BJ (cell line): ENCODE measurements at regions not wholly inside any gene's neighbourhood (a gene's known extent, or its start where the extent isn't known, plus 50 kb on each side); places are given as distances from the start of the nearest gene placed in this dataset.
"Not testable (repeated sequence)": the region's sequence is repeated elsewhere in the genome, so short reads cannot be mapped to it uniquely, and the experiment has no call there.

ENCODE experiments used
- CTCF ChIA-PET: fragments of 350-600 bp; formaldehyde crosslinking; extraction: SDS; loops from one replicate; lab custom pipeline; 2021; ENCODE audit warnings: antibody characterized with exemption, inconsistent platforms; lab: Yijun Ruan, JAX
- POLR2A ChIA-PET: fragments of 300-600 bp; sonication (Branson Sonifier 250); formaldehyde crosslinking; extraction: SDS; loops from one replicate; lab custom pipeline; 2021; ENCODE audit warnings: antibody characterized with exemption; lab: Charles Lee
- DNase-seq: peaks from one replicate; pipeline ENCODE4 v3.0.0-alpha.2; 2011; ENCODE audit warnings: low read depth
- H3K27me3 ChIP-seq: 2 replicates; pipeline ENCODE4 v1.6.0; 2011; ENCODE audit warnings: low read length; ENCODE audit not compliant: control insufficient read depth, insufficient read depth
- H3K36me3 ChIP-seq: 2 replicates; pipeline ENCODE4 v1.5.1; 2011; ENCODE audit warnings: low read length; ENCODE audit not compliant: control insufficient read depth, insufficient read depth
- H3K4me3 ChIP-seq: 2 replicates; pipeline ENCODE4 v1.5.1; 2011; ENCODE audit warnings: low read depth, mild to moderate bottlenecking, control low read depth, low read length
- CTCF ChIP-seq: IDR thresholded peaks from 2 replicates; pipeline ENCODE4 v1.5.1; 2011; ENCODE audit warnings: low read depth, mild to moderate bottlenecking, control low read depth, inconsistent platforms, low read length, moderate library complexity; ENCODE audit not compliant: insufficient read depth

DNA sequence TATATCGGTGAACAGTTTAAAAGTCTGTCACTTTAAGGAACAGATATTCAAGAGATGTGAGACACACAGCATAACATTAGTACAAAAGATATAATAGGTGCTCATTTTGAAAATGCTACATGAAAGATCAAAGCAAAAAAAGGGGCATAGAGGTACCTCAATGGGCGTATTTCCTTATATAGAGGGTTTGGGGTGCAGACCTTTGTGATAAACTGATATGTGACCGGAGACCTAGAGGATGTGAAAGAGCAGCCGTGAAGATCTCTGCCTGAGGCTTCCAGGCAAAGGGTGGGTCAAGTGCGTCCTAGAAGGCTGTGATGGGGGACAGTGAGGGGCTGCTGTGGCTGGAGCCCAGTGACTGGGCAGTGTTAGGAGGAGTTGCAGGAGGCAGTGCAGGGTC, 551.4 kb downstream of the ETS1 start:
- ChIA-PET CTCF (no interaction called here), POLR2A (no interaction called here)
- H3K4me3 ChIP-seq: no peak overlapping the region
- no peaks in the 10 kb centered on the region for H3K27me3 ChIP-seq
- H3K36me3 ChIP-seq: no peaks in the 10 kb centered on the region
- no peak for TF ChIP-seq CTCF
- DNase-seq: no peak

GRCh38 chr11:128031538-128032134, 555.7 kb downstream of the ETS1 start:
- H3K4me3 ChIP-seq, POLR2A ChIA-PET, H3K27me3 ChIP-seq, H3K36me3 ChIP-seq: not testable (repeated sequence)
- CTCF ChIA-PET: interaction anchor here (0.7 to 1.3 kb wide), 8 partner anchors 16 to 927 kb away, joined by 3 to 10 read pairs (median 4); no protein-coding TSS in a partner anchor
- TF ChIP-seq CTCF: peak; percentile 83
- DNase-seq: peak; percentile 19

DNA sequence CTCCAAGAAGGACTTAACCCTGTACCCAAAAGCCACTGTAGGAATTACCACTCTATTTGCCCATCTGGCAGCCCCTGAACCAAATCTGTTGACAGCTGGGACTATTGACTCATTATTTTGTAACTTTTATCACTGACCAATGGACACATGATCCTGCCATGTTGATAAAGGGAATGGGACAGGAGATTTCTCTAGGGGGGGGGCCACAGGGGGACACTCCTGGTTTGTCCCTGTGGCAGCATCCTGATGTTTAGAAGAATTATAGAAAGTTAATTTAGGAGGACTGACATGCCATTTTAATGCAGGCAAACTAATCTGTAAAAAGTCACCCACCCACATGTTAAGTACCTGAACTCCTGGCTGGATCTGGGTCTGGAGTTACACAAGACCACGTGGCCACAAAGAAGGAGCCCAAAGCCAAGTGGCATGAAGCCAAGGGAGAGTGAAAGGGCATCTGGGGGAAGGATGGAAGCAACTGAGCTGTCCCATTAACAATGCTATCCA, 558.1 kb downstream of the ETS1 start:
- ChIA-PET CTCF (interaction anchor here (0.8 to 3.1 kb wide), 9 partner anchors 10 to 802 kb away, joined by 3 to 37 read pairs (median 6); no protein-coding TSS in a partner anchor), POLR2A (no interaction called here)
- H3K4me3 ChIP-seq: no peak overlapping the region
- TF ChIP-seq CTCF: no peak
- H3K27me3 ChIP-seq: no peaks in the 10 kb centered on the region
- no peak for DNase-seq
- no peaks in the 10 kb centered on the region for H3K36me3 ChIP-seq

- TF ChIP-seq CTCF: no peak
These were observed 560.8 kb downstream of the ETS1 start for GRCh38 chr11:128026596-128026995.

DNA sequence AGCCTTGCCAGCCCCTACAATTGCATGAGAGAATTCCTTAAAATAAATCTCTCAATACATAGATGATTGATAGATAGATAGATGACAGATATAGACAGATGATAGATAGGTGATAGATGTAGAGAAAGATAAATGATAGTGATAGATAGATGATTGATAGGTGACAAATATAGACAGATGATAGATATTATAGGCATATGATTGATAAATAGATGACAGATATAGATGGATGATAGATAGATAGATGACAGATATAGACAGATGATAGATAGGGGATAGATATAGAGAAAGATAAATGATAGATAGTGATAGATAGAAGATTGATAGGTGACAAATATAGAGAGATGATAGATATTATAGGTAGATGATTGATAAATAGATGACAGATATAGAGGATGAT, 564.6 kb downstream of the ETS1 start:
- no peak for TF ChIP-seq CTCF
- DNase-seq: no peak
- H3K4me3 ChIP-seq: no peak overlapping the region
- CTCF ChIA-PET: interaction anchor here (0.8 to 7.1 kb wide), 6 partner anchors 21 to 186 kb away, joined by 3 to 76 read pairs (median 4); no protein-coding TSS in a partner anchor
- no peaks in the 10 kb centered on the region for H3K27me3 ChIP-seq
- POLR2A ChIA-PET: no interaction called here
- no peaks in the 10 kb centered on the region for H3K36me3 ChIP-seq

More at GRCh38 chr11:128026596-128026995, 560.8 kb downstream of the ETS1 start:
- ChIA-PET CTCF (interaction anchor here (1.2 to 1.4 kb wide), 3 partner anchors 131 to 264 kb away, joined by 3 to 5 read pairs (median 4); no protein-coding TSS in a partner anchor), POLR2A (interaction anchor here (0.6 kb wide), 1 partner anchor 584 kb away, joined by 13 read pairs; no protein-coding TSS in a partner anchor)
- peak; percentile 99 for DNase-seq
- Histone ChIP-seq H3K27me3 (no peaks in the 10 kb centered on the region), H3K4me3 (no peak overlapping the region), H3K36me3 (no peaks in the 10 kb centered on the region)
